ENCODE measurements at regions not wholly inside any gene's neighbourhood (a gene's known extent, or its start where the extent isn't known, plus 50 kb on each side); places are given as distances from the start of the nearest gene placed in this dataset.

- Mint-ChIP-seq H3K4me1 (no peaks in the 10 kb centered on the region), H3K36me3 (ENCODE audit: low read depth) (no peaks in the 10 kb centered on the region), H3K9me3 (no peaks in the 10 kb centered on the region), H3K27ac (no peak overlapping the region), H3K4me3 (no peak overlapping the region), H3K27me3 (no peaks in the 10 kb centered on the region)
- ChIA-PET POLR2A (no interaction called here), CTCF (no interaction called here)
- DNase-seq = no peak
- no peak for ATAC-seq (ENCODE audit: low read depth)
- intact Hi-C loops (cut with micrococcal nuclease) = no loop called here
- no peak for TF ChIP-seq CTCF (IDR thresholded peaks at IDR 0.05)
Measured at GRCh38 chrX:38935561-38935960, 134.3 kb downstream of the MID1IP1 start.

DNA sequence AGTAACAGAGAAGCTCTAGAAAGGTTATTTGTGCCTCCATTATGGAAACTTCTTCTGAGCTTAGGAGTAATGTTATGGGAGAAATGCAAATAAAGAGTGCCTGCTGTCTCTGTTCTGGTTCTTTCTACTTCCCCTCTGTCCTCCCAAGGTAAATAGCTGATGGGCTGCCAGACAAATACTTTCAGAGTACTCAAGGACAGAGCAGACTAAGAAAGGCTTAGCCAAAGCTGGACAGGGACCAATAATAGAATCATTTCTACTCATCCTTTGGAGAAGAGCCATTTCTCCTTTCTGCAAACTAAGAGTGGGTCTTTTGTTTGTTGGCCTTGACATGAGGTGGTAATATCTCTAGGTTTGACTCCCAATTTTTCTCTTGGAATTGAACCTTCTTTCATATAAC, 136.1 kb downstream of the MID1IP1 start:
- ChIA-PET CTCF (no interaction called here), POLR2A (no interaction called here)
- H3K27me3 Mint-ChIP-seq = no peaks in the 10 kb centered on the region
- no peaks in the 10 kb centered on the region for H3K36me3 Mint-ChIP-seq (ENCODE audit: low read depth)
- H3K4me3 Mint-ChIP-seq = no peak overlapping the region
- H3K4me1 Mint-ChIP-seq = no peaks in the 10 kb centered on the region
- peaks cover 3% of the 10 kb centered on the region for H3K9me3 Mint-ChIP-seq
- ATAC-seq (ENCODE audit: low read depth) = no peak
- no peak for TF ChIP-seq CTCF (IDR thresholded peaks at IDR 0.05)
- no peak for DNase-seq
- H3K27ac Mint-ChIP-seq = no peak overlapping the region
- intact Hi-C loops (cut with micrococcal nuclease) = no loop called here

DNA sequence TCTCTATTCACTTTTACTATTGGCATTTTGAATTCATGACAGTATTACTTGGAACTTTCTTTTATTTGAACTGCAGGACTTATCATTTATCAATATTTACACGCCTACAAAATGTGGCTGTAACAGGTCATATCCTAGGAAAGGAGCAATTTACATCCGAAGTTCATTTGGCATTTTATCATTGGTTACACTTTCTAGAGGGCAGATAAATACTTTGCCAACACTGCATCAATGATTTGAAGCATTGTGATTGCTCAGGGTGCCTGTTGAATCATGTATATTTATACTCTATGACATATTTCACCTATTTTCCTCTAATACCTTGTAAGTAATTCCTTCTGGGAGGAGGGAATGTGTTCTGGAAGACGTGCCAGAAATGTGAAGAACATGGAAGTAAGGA, 136.7 kb downstream of the MID1IP1 start:
- ATAC-seq (ENCODE audit: low read depth) = no peak
- Mint-ChIP-seq H3K36me3 (ENCODE audit: low read depth) (no peaks in the 10 kb centered on the region), H3K4me3 (no peak overlapping the region), H3K9me3 (peaks cover 4% of the 10 kb centered on the region), H3K4me1 (no peaks in the 10 kb centered on the region), H3K27me3 (no peaks in the 10 kb centered on the region), H3K27ac (no peak overlapping the region)
- ChIA-PET POLR2A (no interaction called here), CTCF (no interaction called here)
- DNase-seq = no peak
- no peak for TF ChIP-seq CTCF (IDR thresholded peaks at IDR 0.05)
- intact Hi-C loops (cut with micrococcal nuclease) = no loop called here

GRCh38 chrX:38939067-38939466, 137.8 kb downstream of the MID1IP1 start:
- Mint-ChIP-seq H3K9me3 (peaks cover 5% of the 10 kb centered on the region), H3K27ac (no peak overlapping the region), H3K4me1 (no peaks in the 10 kb centered on the region), H3K4me3 (no peak overlapping the region), H3K27me3 (no peaks in the 10 kb centered on the region), H3K36me3 (ENCODE audit: low read depth) (no peaks in the 10 kb centered on the region)
- CTCF ChIA-PET = no interaction called here
- DNase-seq (no peak), ATAC-seq (ENCODE audit: low read depth) (no peak)
- intact Hi-C loops (cut with micrococcal nuclease) = no loop called here
- POLR2A ChIA-PET = no interaction called here
- TF ChIP-seq CTCF (IDR thresholded peaks at IDR 0.05) = no peak

DNA sequence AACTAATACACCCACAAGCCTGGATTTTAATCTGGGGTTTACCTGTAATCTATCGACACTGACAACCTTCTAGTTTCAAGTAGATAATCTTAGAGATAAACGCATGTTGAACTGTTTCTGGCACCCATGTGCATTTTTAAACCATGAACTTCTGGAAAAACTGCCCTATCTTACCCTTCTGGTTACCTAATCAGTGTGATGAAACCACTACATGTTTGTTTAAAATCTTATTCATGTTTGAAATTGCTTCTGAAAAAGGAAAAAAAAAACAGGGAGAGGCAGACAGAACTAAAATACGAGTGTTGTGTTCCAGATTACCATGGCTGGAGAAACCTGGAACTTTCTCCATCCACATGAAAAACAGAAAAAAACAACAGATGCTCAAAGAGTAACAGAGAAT, 139.3 kb downstream of the MID1IP1 start:
- Mint-ChIP-seq H3K27me3 (no peaks in the 10 kb centered on the region), H3K9me3 (peaks cover 5% of the 10 kb centered on the region), H3K36me3 (ENCODE audit: low read depth) (no peaks in the 10 kb centered on the region), H3K4me1 (no peaks in the 10 kb centered on the region), H3K27ac (no peak overlapping the region), H3K4me3 (no peak overlapping the region)
- POLR2A ChIA-PET = no interaction called here
- DNase-seq (no peak), ATAC-seq (ENCODE audit: low read depth) (no peak)
- TF ChIP-seq CTCF (IDR thresholded peaks at IDR 0.05) = no peak
- CTCF ChIA-PET = no interaction called here
- intact Hi-C loops (cut with micrococcal nuclease) = no loop called here
